ENCODE measurements at regions not wholly inside any gene's neighbourhood (a gene's known extent, or its start where the extent isn't known, plus 50 kb on each side); places are given as distances from the start of the nearest gene placed in this dataset.
"Not testable (repeated sequence)": the region's sequence is repeated elsewhere in the genome, so short reads cannot be mapped to it uniquely, and the experiment has no call there.

DNA sequence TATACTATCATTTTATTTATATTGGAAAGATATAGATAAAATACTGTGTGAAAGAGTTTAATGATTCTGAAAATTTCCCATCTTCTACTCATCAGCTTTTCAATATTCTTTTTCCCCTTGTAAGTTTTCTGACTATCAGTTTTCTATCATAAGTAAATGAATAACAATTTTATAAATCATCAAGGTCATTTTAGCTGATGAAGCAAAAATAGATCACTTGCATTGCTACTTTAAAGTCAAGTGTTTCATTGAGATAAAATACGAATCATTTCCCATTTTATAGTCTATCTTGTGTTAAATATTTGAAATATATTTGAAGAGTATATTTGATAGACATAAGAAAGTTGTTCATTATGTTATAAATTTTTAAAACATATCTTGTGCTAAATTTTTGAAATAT lies 811.0 kb upstream of the GALNTL6 start:
- no peak for DNase-seq (ENCODE audit: low spot score)

DNA sequence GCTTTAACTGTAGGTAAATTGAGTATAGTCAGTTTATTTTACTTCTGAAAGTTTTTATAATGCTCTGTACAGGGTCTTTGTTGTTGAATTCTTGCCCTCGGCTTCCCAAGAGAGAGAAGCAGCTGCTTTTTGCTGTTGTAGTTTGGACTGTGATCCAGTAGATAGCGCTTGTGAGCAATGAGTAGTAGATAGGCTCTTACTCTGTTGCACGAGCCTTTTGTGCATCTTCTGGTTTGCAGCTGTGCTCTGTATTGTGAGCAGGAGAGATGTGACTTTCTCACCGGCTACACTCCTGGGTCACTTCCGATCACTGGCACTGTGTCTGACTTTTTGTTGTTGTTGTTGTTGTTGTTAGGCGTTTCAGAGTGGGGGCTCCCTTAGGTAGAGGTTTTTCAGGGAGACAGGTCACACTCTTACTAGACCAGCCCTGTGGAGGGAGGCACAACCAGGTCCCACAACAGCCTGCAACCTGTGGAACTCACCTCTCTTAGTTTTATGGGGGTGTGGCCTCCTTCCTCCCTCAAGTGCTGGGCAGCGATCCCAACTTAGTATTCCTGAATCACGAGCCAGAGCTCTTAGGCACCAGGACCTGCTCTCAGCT lies 822.1 kb upstream of the GALNTL6 start:
- DNase-seq (ENCODE audit: low spot score) = peak; percentile 35

DNA sequence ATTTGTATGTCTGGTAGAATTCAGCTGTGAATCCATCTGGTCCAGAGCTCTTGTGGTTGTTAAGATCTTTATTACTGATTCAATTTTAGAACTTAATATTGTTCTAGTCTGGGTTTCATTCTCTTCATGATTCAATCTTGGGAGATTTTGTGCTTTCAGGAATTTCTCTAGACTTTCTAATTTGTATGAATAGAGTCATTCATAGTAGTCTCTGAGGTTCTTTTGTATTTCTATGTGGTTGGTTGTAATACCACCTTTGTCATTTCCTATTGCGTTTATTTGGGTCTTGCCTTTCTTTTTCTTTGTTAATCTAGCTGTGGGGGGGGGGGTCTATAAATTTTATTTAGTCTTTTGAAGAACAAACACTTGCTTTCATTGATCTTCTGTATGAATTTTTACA lies 824.8 kb upstream of the GALNTL6 start:
- DNase-seq (ENCODE audit: low spot score) = peak; percentile 37

DNA sequence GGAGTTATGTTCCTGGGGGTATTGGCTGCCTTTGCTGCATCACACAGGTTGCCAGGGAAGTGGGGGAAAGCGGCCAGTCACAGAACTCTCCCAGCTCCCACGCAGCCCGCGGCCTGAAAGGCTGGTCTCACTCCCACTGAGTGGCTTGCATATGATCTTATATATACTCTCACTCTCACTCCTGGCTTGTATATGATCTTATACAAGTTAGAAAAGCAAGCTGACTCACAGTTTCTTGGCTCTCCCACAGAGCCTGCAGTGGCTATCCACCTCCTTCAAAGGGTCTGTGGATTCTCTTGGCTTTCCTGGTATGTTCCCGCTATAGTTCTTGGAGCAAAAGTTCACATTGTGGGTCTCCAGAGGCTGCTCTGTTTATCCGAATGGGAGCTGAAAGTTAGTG lies 833.5 kb upstream of the GALNTL6 start:
- peak; percentile 28 for DNase-seq (ENCODE audit: low spot score)

DNA sequence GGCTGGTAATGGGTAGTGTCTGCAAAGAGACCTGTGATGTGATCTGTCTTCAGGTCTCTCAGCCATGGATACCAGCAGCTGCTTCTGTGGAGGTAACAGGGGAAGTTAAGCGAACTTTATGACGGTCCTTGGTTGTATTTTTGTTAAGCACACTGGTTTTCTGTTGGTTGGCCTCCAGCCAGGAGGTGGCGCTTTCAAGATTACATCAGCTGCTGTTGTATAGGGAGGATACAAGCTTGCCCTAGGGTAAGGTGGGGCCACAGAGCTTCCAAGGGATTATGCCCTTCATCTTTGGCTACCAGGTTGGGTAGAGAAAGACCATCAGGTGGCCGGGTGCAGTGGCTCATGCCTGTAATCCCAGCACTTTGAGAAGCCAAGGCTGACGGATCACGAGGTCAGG lies 834.2 kb upstream of the GALNTL6 start:
- DNase-seq (ENCODE audit: low spot score) = no peak

DNA sequence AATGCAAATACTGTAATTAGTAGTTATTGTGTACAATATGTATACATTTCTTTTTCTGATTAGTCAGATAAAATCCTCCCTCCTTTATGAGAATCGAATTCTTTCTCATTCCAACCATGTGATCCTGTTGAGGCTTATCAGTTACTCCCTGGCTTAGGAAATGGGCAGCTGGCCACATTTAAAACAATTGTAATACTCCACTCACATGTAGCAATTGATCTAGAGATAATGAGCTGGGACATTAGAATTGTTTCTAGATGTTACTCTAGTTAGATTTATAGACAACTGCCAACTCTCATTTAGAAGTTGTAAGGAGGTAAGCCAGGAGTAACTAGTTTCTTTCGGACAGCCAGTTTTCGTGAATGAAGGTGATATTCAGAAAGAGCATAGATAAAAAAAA lies 859.3 kb upstream of the AADAT start:
- DNase-seq (ENCODE audit: low spot score) = no peak

DNA sequence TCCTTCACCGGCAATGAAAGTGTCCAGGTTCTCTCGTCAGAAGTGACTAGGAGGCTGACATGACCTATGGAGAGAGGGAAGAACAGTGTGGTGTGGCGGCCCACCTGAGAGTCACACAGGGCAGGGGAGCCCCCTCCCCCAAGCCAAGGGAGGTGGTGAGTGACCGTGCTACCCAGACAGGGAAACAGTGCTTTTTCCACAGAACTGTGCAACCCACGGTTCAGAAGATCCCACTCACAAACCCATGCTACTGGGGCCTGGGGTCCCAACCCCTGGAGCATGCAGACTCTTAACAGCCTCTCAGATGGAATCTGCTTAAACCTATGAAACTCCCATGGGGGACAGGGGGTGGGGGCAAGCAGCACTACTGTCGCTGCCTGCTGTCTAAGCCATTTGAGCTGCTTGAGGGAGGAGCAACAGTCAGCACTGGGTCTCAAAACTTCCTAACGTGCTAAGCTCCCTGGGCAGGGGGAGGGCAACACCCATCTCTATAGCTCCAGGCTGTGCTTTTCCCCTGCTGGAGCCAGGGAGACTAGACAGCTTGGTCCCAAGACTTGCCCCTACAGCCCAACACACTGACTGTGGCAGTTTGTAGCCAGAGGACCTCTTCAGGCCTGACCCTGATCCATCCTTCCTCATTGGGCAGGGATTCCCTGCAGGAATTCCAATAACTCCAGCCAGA lies 850.4 kb upstream of the AADAT start:
- DNase-seq (ENCODE audit: low spot score) = no peak

DNA sequence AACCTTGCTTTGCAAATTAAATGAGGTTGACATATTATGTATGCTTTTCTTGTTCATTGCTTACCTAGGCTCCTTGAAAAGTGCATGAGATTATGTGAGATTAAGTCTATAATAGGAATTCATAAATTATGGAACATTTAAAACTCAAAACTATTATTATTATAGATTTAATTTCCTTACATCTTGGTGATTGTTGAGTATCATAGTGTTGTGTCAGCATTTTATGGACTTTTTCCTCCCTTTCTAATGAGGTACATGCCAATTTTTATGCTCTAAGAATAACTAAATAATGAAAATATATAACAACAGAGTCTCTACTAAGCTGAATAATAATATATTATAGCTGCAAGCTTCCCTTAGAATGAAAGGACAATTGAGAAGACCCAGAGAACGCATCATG lies 848.8 kb upstream of the AADAT start:
- no peak for DNase-seq (ENCODE audit: low spot score)

DNA sequence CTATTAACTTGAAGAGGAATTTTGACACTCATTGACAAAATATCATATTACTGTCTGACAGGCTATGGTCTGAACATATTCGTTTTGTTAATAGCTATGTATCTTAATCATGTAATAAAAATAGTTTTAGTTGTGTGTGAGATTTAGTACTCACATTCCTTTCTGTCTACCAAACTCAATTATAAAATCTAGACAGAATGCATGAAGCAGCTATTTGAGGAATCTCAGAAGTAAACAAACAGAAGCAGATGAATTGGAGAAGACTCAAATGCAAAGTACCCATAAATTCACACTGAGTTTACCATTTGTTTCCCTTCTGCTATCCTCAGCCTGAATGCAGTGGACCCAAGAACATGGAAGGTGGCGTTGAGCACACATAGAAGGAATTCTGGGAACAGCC lies 841.6 kb upstream of the AADAT start:
- no peak for DNase-seq (ENCODE audit: low spot score)

DNA sequence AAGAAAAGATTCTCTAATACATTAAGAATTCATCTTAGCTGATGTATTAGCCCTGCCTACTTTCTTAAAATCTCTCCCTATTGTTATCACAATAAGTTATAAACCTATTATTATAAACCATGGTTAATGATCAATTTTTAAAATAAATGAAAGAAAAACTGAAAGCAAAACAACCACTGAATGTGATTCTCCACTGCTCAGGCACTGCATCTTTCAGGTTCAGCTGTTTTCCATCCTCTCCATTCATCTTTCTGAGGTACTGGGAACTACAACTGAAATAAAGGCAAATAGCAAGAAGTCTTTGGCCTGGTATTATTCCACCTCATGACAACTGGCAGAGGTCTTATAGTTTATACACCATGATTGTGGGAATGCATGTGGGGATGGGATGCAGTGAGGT lies 798.9 kb upstream of the AADAT start:
- DNase-seq (ENCODE audit: low spot score) = no peak

DNA sequence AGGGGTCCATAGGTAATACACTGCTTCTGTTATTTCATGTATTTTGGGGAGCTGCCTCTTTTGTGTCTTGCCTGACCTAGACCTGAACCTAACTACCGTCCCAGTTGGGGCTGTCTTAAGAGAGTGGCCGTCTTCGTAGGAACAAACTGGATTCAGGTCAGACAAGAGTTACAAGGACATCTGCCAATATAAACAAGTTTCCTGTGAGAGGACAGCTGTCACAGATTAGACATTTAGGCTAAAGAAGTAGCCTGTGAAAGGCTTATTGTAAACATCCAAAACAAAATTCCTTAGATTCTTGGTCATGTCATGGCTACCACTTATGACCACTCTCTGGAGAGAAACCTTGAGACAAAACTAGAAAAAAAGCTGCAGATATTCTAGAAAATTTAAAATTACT lies 797.6 kb upstream of the AADAT start:
- DNase-seq (ENCODE audit: low spot score) = peak; percentile 11

DNA sequence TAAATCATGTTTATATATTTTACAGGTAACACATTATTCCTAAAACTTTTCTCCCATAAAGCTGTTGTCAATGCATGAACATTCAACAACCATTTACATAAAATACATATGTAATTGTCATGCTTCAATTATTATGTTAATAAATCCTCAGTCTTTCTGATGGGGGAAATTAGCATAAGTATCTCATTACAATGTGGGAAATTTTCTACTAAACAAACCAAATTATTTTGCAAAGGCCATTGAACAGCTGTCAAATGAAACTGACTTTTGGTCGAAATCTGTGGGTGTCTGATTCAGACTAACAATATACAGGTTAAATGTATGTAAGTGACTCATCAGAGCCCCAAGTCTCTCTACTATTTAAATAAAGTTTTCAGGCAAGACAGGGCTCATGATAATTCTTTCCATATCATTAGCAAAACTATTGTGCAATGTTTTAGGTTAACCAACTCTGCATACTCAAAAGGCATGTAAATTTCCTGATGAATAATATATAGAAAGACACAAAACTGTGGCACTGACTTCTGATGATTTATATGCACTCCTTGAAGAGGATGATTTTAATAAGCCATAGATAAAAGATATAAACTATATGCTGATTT lies 795.3 kb upstream of the AADAT start:
- no peak for DNase-seq (ENCODE audit: low spot score)

DNA sequence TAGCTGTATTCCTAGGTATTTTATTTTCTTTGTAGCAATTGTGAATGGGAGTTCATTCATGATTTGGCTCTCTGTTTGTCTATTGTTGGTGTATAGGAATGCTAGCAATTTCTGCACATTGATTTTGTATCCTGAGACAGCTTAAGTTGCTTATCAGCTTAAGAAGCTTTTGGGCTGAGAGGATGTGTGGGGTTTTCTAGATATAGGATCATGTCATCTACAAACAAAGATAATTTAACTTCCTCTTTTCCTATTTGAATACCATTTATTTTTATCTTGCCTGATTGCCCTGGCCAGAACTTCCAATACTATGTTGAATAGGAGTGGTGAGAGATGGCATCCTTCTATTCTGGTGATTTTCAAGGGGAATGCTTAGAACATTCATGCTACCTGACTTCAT lies 791.9 kb upstream of the AADAT start:
- not testable (repeated sequence) for DNase-seq (ENCODE audit: low spot score)

DNA sequence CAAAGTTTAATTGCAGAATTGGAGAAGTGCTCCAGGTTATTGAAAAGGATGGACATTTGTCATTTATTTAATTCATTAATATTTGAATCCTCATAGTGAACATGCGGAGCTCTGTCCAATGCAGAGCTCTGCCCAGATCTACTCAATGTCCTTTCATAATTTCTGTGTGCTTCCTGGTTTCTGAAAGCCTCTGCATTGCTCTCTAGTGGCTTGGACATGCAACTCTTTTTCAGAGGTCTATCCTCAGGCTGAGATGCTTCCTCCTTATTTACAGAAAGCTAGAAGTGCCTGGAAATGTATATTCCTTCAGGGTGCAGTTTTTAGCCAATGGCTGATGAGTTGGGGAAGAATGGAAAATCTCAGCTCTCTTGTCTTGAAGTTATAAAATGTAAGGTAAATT lies 786.1 kb upstream of the AADAT start:
- peak; percentile 8 for DNase-seq (ENCODE audit: low spot score)

DNA sequence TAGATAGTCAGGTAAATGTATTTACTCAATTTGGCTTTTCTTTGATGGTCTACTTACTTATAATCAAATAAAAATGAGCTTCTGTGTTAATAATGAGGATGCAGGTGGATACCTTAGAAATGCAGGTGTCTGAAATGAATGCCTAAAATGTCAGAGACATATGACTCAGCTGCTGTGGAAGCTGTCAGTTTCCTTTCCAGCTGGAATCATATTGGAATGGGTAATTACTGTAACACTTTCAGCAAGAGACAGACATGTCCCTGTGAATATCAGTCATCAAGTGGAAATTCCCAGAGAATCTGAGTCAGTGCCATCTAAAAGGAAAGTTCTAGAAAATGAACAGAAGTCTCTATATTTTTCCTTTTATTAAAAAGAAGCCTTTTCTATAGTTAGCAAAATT lies 783.0 kb upstream of the AADAT start:
- no peak for DNase-seq (ENCODE audit: low spot score)

DNA sequence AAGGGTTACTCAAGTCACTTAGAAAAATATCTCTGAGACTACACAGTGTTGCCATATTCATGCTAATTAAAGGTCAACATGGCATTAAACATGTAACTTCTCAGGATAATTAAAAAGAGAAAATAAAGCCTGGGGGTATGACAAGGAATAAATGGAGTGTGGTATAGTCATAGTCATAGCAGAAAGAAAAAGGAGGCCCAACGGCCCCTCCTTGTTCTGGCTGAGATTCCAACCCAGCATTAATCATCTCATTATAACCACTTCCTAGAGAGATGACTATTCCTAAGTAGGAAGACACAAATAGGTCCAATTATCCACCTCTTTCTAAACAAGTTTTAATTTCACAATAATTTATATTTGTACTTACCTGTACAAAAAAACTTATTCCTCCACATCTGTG lies 778.4 kb upstream of the AADAT start:
- DNase-seq (ENCODE audit: low spot score) = peak; percentile 31

DNA sequence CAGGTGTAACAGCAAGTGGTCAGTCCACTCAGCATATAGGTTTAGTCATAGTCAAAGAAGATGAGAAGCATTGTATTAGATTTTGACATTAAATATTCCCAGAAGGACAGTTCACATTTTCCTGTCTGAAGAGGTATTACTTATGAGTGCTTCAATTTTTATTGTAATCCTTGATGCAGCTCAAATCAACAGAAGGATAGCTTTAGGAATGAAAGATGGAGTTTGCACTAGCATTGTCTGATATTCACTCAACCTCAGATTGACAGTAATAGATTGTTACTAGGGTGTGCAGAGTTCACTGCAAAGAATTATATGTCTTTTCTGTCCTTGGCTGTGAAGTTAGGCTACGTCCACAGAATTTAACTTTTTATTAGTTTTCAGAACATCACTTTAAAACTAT lies 764.3 kb upstream of the AADAT start:
- DNase-seq (ENCODE audit: low spot score) = no peak

DNA sequence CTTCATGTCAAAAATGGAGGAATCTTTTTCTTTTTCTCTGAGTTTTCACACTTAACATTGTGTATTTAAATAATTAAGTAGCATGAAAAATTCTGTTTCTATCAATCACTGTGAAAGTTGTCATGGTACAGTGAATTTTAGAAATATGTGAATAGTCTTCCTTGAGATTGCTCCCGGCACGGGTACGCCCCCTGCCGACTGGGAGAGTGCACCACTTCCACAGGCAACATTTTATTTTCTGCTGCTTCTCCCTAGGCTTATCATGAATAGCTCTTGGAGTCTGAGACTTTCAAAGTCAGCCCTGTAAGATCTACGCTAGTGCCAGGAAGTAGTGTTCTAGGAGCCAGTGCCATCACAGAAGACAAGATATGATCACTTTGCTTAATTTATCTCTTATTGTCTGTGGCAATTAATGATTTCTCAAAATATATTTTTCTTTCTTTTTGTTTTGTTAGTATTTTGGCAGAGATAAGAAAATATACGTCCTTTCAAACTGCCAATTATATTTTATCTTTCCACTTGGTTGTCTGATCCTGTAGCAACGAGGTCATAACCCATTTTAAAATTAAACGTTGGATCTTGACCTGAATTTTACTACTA lies 763.8 kb upstream of the AADAT start:
- DNase-seq (ENCODE audit: low spot score) = peak; percentile 68

DNA sequence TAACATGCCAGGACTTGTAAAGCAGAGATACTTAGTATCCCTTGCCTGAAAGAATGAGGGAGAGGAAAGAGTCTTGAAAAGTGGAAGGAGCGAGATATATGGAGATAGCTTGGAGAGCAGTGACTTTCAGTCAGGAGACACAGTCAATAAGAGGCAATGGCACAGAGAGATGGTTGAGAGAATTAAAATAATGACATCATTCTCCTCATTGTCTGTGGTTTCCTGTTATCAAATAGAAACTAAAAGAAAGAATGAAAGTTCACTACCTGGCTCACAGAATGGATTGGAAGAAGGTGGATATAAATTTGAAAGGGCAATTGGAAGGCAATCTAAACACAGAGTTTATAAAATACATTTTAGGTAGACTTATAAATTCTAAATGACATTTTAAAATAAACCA lies 760.2 kb upstream of the AADAT start:
- DNase-seq (ENCODE audit: low spot score) = no peak

DNA sequence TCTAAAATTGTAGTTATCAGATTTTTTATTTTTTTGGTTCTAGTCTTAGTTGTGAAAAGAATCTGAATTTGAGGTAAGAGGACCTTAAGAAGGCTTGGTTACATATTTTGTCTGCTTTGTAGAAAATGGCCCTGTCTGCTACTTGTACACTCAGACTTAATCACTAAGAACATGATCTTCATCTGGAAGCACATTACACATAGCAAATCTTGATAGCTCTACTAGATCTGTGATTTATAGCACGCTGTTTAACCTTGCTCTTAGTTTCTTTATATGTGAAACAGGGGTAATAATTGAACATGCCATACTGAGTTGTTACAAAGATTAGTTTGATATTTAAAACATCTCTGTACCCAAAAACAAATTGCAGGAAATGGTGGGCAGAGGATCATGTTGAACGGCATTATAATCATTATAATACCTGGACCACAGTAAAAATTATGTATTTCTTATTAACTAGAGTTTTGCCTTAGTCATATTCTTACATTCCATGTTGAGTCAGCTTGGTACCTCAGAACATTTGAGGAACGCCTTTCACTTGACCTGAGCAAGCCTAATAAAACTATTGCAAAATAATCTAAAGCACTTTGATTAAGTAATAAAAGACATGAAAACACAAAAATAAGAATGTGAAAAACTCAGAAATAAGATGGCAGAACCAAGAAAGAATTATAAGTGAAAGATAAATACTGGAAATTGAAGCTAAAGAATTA lies 738.0 kb upstream of the AADAT start:
- DNase-seq (ENCODE audit: low spot score) = no peak

DNA sequence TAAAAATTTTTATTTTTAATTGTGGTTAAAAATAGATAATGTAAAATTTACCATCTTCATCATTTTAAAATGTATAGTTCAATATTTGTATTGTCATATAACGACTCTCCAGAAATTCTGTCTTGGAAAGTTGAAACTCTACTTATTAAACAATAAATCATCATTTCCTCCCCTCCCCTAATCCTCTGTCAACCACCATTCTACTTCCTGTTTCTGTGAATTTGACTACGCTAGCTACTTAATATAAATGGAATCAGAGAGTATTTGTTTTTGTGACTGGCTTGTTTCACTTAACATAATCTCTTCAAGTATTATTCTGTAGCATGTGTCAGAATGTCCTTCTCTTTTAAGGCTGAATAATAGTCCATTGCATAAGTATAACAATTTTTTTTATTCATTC lies 729.0 kb upstream of the AADAT start:
- no peak for DNase-seq (ENCODE audit: low spot score)

DNA sequence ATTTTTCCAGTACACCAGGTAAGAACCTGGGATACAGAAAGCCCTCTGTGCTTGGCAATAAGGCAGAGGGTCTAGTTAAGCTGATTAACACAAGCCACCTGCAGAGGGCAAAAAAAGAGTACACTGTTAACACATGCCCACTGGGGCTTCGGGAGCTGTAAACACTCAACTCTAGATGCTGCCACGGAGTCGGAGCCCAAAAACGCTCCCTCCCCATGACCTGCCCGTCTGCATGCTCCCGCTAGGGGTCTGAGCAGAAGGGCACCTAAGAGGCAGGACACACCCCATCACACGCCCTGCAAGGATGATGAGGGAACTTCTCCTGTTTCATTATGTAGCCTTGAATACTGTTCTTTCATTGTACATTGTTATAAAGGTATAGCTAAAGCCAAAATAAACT lies 715.6 kb upstream of the AADAT start:
- no peak for DNase-seq (ENCODE audit: low spot score)

DNA sequence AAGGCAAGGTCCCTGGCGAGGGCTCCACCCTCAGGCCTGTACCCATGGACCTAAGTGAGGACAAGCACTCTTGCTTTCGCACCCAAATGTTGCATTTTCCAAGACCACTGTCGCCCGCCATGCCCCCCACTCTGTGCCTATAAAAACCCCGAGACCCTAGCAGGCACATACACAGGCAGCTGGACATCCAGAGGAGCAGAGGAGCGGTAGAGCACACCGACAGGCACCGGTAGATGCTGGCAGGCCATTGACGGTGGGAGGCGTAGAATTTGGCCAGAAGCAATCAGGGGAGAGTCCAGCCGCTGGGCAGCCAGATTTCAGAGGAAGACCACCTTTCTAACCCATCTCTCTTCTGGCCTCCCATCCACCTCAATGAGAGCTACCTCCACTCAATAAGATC lies 715.2 kb upstream of the AADAT start:
- no peak for DNase-seq (ENCODE audit: low spot score)

Measured in COLO829 (cell line).